GM18505 (cell line): ENCODE measurements at regions not wholly inside any gene's neighbourhood (a gene's known extent, or its start where the extent isn't known, plus 50 kb on each side); places are given as distances from the start of the nearest gene placed in this dataset.

Experiments used
- ATAC-seq: cut with Tn5 transposase; IDR thresholded peaks from one replicate; pipeline ENCODE4 v1.9.1; 2021; ENCODE audit not compliant: unreplicated experiment
- POLR2A ChIP-seq: IDR thresholded peaks from 4 replicates; pipeline ENCODE4 v1.6.1; 2011; ENCODE audit warnings: borderline replicate concordance; ENCODE audit not compliant: insufficient read depth, insufficient read length; ENCODE audit errors: extremely low read depth

DNA sequence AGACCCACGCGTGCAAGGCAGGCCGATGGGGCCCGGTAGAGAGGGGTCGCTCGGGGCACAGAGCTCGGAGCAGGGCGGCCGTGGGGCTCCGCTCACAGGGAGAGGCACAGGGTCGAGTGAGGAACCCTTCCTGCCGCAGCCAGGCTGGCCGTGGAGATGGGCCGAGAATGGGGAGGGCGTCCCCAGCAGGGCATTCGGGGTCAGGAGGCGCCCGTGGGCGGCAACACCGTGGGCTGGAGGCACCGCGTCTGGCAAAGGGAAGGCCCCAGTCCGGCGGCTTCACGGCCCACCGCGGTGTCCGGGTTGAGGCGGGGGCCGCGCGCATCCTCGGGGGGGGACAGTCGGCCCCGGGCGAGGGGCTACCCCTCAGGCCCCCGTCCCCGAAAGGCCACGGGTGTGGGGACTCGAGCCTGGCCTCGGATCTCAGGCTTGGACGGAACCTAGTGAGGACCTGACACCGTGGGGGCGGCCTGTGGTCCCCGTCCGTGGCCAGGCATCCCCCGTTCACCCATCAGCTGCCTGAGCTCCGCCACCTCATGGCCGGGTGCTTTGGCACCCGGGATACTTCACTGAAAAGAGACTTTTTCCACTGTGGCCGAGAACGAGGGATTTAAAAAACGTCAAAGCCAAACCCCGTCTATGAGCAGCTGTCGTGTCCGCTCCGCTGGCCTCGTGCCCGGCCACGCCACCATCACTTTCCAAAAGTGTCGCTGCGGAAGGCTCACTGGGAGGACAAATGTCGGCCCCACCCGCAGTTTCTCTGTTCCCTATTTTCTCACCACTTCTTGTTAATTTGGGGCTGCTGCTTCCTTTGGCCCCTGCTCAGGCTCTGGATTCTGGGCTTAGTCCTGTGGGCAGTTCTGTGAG lies 73.6 kb downstream of the METRNL start:
- TF ChIP-seq POLR2A, result no peak
- ATAC-seq, result no peak

DNA sequence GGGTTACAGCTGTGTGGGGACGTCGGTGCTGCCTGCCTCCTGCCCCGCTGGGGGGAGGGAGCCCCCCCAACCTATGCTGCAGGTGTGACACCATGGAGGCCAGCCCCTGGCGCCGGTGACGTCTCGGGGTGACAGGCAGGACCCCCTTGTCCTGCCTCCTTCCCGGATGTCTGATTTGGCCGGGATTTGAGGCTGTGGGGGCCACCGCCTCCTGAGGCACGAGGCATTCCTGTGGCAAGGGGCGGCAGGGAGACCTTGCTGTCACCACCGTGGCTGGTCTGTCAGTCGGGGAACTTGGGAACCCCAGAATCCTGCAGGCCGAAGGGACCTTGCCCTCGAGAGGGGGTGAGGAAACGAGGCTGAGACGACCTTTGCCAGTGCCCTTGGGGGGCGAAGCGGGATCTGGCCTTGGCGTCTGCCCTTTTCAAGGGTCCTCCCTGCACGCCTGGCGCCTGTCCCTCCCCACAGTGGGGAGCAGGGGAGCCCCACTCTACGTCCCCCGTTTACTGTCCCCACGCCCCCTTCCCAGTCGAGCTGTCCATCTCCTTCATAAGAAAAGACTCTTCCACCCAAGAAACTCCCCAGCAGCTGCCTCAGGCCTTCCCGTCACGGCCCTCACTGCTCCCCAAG lies 74.4 kb downstream of the METRNL start:
- no peak for TF ChIP-seq POLR2A
- ATAC-seq, result no peak

DNA sequence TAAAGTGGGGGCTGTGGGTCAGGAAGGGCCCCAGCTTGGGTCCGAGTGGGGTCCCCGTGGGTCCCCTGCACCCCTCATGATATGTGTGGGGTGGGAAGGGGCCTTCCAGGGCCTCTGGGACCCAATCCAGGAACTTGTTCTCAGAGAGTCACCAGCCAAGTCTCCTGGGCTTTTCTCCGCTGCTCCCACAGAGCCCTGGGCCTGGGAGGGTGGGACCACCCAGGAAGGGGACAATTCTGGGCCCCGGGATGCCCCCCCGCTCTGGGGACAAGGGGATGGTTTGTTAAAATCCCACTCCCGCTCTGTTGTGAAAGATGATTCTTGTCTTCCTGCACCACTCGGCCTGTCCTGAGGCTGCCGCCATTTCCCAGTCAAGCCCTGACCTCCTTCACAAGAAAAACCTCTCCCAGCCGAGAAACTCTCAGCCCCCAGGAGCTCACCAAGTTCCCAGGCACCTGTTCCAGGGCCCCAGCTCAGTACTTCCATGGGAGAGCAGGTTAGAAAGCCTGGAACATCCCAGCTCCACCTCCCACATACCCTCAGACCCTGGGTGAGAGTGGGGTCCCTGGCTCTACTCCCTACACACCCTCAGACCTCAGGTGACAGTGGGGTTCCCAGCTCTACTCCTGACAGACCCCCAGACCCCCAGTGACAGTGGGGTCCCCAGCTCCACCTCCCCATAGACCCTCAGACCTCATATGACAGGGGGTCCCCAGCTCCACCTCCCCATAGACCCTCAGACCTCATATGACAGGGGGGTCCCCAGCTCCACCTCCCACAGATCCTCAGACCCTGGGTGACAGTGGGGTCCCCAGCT lies 75.1 kb downstream of the METRNL start:
- no peak for TF ChIP-seq POLR2A
- no peak for ATAC-seq

DNA sequence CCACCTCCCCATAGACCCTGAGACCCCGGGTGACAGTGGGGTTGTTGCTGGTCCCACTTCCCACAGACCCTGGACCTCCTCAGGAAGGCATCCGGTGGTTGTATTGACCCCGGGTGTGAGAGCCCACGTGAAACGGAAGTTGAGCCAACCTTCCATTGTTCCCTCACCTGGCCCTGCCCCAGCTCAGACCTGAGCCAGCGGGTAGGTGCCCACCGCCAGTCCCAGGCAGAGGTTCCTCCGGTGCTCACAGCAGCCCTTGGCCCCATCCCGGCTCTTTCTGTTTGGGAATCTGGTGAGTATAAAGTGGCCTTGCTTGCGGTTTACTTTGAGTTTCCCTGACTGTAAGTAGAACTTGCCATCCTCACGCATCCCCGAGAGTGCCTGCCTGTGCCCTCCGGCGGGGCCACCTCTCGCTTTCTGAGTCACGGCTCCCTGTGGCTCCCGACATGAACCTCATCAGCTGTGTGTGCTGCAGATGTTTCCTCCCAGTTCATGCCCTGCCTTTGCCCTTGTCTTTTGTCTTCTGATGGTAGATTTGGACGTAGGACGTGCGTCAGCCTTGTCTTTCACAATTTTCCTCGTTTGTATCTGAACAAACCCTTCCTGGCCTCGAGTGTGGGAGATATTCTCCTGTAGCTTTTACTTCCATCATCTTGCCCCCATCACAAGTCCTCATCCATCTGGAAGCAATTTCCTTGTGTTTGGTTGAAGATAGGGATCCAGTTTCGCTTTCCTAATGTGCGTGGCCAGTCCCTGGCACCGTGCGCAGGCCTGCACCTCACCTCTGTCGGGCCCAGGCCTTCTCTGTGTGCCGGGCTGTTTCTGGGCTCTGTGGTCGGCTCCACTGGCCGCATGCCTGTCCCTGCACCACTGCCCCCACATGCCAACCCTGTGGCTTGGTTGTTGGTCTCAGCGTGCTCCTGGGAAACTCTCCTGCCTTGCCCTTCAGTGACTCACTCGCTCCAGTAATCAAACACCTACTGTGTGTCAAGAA lies 76.0 kb downstream of the METRNL start:
- no peak for ATAC-seq
- no peak for TF ChIP-seq POLR2A

DNA sequence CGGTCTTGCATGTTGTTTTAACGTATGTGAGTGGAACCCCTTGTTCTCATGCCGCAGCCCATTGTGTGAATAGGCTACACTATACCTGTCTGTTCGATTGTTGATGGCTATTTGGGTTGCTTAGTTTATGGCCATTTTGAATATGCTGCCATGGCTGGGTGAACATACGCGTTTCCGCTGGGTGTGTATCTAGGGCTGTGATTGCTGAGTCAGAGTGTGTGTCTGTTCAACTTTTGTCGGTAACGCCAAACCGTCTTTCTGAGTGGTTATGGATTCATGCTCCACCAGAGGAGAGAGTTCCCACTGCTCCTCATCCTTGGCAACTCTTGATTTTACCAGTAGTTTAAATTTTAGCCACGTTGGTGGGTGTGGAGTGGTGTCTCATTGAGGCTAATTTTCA lies 77.0 kb downstream of the METRNL start:
- no peak for TF ChIP-seq POLR2A
- ATAC-seq, result no peak

DNA sequence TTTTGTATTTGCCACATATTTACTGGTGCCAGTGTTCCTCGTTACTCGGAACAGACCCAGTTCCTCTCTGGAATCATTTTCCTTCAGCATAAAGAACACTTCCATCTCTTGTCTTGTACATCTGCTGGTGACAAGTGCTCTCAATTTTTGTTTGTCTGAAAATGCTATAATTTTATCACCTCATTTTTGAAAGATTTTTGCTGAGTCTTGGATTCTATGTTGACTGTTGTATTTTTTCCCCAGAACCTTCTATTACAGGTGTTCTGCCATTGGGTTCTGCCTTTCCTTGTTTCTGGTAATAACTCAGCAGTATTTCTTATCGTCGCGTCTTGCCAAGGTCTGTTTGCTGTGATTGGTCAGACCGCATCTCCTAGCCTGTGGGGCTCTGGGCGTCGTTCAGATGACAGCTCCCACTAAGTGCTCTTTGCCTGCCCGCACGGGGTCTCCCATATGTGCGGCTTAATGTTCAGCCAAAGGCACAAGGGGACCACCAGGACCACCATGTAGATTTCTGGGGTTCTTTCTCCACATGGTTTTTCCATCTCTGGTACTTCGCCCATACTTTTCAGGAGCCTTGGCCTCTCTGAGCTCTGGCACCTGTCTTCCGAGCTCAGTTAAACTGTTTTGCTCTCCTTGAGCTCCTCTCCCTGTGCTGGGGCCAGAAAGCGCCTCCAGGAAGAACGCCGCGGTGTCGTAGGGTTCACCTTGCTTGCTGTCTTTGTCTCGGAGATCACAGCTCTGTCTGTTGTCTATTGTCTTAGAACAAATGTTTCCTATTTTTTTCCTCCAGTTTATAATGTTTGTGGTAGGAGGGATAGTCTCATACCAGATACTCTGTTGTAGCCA lies 80.0 kb downstream of the METRNL start:
- ATAC-seq, result no peak
- no peak for TF ChIP-seq POLR2A

DNA sequence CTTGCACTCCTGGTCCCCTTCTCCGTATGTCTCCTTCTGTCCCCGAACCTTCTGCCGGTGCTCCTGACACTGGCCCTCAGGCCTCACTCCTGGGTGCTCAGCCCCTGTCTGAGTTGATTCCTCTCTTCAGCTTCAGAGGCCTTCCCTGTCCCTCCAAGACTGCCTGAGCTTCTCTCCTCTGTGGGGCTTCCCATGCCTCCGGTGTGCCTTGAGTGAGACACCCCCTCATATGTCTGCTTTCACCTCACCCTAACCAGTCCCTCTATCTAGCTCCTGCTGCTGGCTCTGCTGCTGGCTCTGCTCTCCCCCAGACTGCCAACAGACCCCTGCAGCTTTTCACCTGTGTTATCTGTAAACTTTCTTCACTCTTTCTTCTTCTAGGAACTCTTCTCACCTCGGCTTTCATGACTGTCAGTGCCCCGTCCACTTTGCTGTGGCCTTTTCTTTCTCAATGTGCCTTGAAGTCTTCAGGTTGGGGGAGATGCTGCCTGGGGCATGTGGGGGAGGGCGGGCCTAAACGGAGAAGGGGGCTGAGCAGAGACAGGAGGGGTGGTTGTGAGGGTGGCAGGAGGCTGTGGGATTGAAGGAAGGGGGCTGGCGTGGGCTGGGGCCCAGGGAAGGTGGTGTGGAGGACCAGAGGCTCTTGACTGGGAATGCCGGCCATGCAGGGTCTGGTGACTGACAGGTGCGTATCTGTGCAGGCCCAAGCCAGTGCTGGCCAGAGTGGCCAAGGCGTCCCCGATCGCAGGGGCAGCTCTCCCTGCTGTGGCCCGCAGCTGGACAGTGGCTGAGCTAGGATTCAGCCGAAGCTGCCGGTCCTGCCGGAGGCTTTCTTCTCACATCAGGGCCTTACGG lies 81.3 kb downstream of the METRNL start:
- no peak for ATAC-seq
- TF ChIP-seq POLR2A, result no peak

DNA sequence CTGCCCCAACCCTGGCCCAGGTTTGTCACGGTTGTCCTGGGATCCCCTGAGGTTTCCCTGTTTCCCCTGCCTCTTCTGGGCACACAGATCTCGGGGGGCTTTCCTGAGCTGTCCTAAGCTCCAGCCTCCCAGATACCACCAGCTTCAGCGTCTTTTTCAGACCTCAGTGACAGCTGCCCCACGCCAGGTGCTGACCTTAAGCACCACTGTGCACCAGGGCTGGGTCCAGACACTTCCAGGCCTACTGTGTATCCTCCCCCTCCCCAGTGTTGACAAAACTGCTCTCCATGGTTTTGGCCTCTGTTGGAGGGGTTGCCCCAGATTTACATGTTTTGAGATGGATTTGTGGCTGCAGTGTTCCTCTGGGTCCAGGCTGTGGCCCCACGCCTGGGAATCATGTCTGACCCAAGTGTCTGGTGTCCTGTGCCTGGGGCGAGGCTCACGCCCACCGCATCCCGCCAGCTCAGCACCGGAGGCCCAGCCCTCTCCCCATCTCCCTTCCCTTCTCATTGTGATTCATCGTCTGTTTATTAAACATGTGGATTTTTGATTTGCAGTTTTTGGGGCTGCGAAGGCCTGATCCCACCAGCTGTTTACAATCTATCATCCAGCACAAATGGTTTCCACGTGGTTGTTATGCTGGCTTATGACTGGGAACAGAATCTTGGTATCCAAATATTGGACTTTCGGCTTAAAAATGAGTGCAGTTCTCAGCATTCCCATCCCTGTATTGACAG lies 82.1 kb downstream of the METRNL start:
- ATAC-seq, result no peak
- TF ChIP-seq POLR2A, result no peak

DNA sequence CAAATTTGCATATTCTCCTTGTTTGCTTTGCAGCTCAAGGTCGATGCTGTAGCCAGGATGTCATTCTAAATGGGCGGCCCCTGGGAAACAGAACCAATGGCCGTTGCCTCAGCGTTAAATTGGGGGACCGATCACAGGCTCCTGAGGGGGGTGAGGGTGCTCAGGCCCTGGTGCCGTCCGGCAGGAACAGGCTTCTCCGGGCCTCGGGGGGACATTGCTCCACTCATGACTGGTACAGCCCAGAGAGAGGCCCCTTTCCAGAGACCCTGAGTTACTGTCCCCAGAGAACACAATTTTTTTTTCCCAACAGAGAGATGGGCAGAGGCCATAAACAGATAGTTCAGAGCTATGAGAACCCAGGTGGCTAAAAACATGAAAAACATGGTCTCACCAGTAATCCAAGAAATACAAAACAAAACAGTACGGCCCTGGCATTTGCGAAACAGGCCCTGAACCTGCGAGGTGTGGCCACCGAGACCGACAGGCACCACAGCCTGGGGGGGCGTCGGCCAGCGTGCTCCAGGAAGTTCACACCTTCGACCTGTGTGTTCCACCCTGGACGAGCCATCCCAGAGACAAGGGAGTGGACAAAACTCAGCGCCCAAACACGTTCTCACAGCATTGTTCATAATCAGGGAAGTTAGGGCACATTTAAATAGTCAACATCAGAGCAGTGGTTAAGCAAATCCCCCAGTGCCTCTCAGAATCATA lies 82.8 kb downstream of the METRNL start:
- ATAC-seq, result no peak
- no peak for TF ChIP-seq POLR2A

DNA sequence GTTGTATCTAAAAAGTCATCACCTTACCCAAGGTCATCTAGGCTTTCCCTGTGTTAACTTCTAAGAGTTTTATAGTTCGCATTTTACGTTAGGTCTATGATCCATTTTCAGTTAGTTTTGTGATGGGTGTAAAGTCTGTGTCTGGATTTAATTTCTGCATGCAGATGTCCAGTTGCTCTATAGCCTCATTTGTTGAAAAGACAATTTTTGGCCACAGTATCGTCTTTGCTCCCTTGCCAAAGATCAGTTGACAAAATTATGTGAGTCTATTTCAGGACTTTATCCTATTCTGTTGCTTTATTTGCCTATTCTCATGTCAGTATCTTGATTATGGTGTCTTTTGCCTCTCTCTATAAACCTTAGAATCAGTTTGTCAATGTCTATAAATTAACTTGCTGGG lies 85.1 kb downstream of the METRNL start:
- no peak for ATAC-seq
- no peak for TF ChIP-seq POLR2A
